Panc1 (cell line): ENCODE measurements at regions not wholly inside any gene's neighbourhood (a gene's known extent, or its start where the extent isn't known, plus 50 kb on each side); places are given as distances from the start of the nearest gene placed in this dataset. TPM values are rescaled to one million over a fixed set of nuclear protein-coding genes. Genes with fewer than 3 reads are reported as not detected.

Experiments
- ATAC-seq: fragments of 200-7000 bp; cut with Tn5 transposase; 2 replicates; pipeline ENCODE4 v1.9.1; 2020; ENCODE audit warnings: mild to moderate bottlenecking, moderate library complexity
- BruUV-seq: library from RNA; stranded (reverse); fragments of 400-500 nt; replicated peaks from 2 replicates; lab custom pipeline; 2021; lab: Mats Ljungman, UMichigan
- CTCF ChIA-PET: fragments of 300-600 bp; sonication (Branson Sonifier 250); formaldehyde crosslinking; loops from one replicate; lab custom pipeline; 2022; ENCODE audit warnings: antibody characterized with exemption; lab: Charles Lee
- POLR2A ChIA-PET: fragments of 300-600 bp; sonication (Branson Sonifier 250); formaldehyde crosslinking; loops from one replicate; lab custom pipeline; 2022; ENCODE audit warnings: antibody characterized with exemption; lab: Charles Lee
- DNase-seq: peaks from one replicate; pipeline ENCODE4 v3.0.0-alpha.2; 2010; ENCODE audit warnings: low read depth, low spot score
- H3K27ac ChIP-seq: 2 replicates; pipeline ENCODE4 v1.5.1; 2011; ENCODE audit warnings: mild to moderate bottlenecking, low read length, inconsistent platforms
- H3K27me3 ChIP-seq: fragments of 200-500 bp; sonication (Bioruptor generic); 2 replicates; pipeline ENCODE4 v1.6.0; 2014; ENCODE audit warnings: low read length, inconsistent platforms; ENCODE audit not compliant: control insufficient read depth, insufficient read depth
- H3K36me3 ChIP-seq: fragments of 200-500 bp; sonication (Bioruptor generic); 2 replicates; pipeline ENCODE4 v1.5.1; 2014; ENCODE audit warnings: inconsistent platforms, mild to moderate bottlenecking, low read length, moderate library complexity; ENCODE audit not compliant: control insufficient read depth, insufficient read depth
- H3K4me1 ChIP-seq: 2 replicates; pipeline ENCODE4 v1.5.1; 2011; ENCODE audit warnings: inconsistent platforms, mild to moderate bottlenecking, low read length, moderate library complexity; ENCODE audit not compliant: control insufficient read depth, insufficient read depth
- H3K4me3 ChIP-seq, 2 experiments: 2 replicates each; pipeline ENCODE4 v1.5.1; 2011 to 2012; ENCODE audit warnings: low read depth in 2 of 2, low read length in 2 of 2, mild to moderate bottlenecking in 2 of 2, inconsistent platforms in 1 of 2, moderate library complexity in 1 of 2
- H3K9me3 ChIP-seq: fragments of 200-500 bp; sonication (Bioruptor generic); 2 replicates; pipeline ENCODE4 v1.5.1; 2014; ENCODE audit warnings: low read depth, mild to moderate bottlenecking, inconsistent platforms, low read length, moderate library complexity; ENCODE audit not compliant: control insufficient read depth, insufficient read depth
- POLR2AphosphoS5 ChIP-seq: IDR thresholded peaks from 2 replicates; pipeline ENCODE4 v1.6.1; 2012; ENCODE audit warnings: mild to moderate bottlenecking, low read depth, low read length, moderate library complexity
- SIN3A ChIP-seq: IDR thresholded peaks from 2 replicates; pipeline ENCODE4 v1.6.1; 2012; ENCODE audit warnings: low read depth, mild to moderate bottlenecking, low read length, moderate library complexity, borderline replicate concordance; ENCODE audit not compliant: insufficient read depth
- TCF7L2 ChIP-seq: IDR thresholded peaks from 2 replicates; pipeline ENCODE4 v1.6.1; 2011; ENCODE audit warnings: mild to moderate bottlenecking, low read depth, low read length, inconsistent platforms
- in situ Hi-C: cut with HindIII; loops from 2 replicates; pipeline ENCODE4 v1.10.0; 2016; ENCODE audit warnings: low sequenced_read_pairs, low pct_unique_long_range_greater_than_20kb
- intact Hi-C: fragments of 100-400 bp; cut with micrococcal nuclease; formaldehyde crosslinking; loops from one replicate; pipeline ENCODE4 v1.10.0; 2022; ENCODE audit not compliant: unreplicated experiment
- microRNA-seq: library from miRNA; unstranded; fragments of <30 nt; microRNA quantifications from one replicate; pipeline ENCODE4 v1.1.0, GENCODE V29; 2020; ENCODE audit not compliant: unreplicated experiment
- TF ChIP-seq, protein P1 (sequence below): fragments of 450-650 bp; IDR thresholded peaks from 2 replicates; pipeline ENCODE4 v1.5.1; 2017; ENCODE audit warnings: mild to moderate bottlenecking
- TF ChIP-seq, protein P2 (sequence below), 2 experiments: IDR thresholded peaks; 2 replicates each; pipeline ENCODE4 v1.6.1; 2011 to 2012; ENCODE audit warnings: low read depth in 2 of 2, control low read depth in 1 of 2, low read length in 1 of 2, mild to moderate bottlenecking in 1 of 2, moderate library complexity in 1 of 2; ENCODE audit not compliant: insufficient read depth in 1 of 2

DNA sequence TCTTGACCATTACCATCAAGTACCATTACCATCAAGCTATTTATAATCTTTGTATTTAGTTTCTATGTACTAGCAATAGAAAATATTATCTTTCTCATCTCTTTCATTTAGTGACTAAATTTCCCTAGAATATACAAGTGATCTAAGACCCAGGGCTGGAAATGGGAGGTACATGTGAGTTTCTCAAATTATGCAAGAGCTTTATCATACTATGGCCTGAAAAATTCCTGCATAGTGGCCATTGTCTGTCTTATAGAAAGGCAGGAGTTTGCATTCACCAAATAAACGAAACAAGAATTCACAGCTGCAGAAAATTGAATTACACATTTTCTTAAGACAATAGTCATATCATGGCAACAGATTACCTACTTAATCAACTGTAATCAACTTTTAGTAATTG, 50.7 kb upstream of the HDAC9 start:
- Histone ChIP-seq H3K4me3 (no peak overlapping the region), H3K36me3 (no peaks in the 10 kb centered on the region), H3K9me3 (no peaks in the 10 kb centered on the region), H3K27ac (no peak overlapping the region), H3K27me3 (no peaks in the 10 kb centered on the region), H3K4me1 (no peaks in the 10 kb centered on the region)
- CTCF ChIA-PET = no interaction called here
- DNase-seq = no peak
- no peak for ATAC-seq
- in situ Hi-C loops (no loop called here), intact Hi-C loops (no loop called here)
- no peak for TF ChIP-seq SIN3A
- TF ChIP-seq, protein P1, sequence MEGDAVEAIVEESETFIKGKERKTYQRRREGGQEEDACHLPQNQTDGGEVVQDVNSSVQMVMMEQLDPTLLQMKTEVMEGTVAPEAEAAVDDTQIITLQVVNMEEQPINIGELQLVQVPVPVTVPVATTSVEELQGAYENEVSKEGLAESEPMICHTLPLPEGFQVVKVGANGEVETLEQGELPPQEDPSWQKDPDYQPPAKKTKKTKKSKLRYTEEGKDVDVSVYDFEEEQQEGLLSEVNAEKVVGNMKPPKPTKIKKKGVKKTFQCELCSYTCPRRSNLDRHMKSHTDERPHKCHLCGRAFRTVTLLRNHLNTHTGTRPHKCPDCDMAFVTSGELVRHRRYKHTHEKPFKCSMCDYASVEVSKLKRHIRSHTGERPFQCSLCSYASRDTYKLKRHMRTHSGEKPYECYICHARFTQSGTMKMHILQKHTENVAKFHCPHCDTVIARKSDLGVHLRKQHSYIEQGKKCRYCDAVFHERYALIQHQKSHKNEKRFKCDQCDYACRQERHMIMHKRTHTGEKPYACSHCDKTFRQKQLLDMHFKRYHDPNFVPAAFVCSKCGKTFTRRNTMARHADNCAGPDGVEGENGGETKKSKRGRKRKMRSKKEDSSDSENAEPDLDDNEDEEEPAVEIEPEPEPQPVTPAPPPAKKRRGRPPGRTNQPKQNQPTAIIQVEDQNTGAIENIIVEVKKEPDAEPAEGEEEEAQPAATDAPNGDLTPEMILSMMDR = no peak
- no peak for TF ChIP-seq TCF7L2
- TF ChIP-seq, protein P2, sequence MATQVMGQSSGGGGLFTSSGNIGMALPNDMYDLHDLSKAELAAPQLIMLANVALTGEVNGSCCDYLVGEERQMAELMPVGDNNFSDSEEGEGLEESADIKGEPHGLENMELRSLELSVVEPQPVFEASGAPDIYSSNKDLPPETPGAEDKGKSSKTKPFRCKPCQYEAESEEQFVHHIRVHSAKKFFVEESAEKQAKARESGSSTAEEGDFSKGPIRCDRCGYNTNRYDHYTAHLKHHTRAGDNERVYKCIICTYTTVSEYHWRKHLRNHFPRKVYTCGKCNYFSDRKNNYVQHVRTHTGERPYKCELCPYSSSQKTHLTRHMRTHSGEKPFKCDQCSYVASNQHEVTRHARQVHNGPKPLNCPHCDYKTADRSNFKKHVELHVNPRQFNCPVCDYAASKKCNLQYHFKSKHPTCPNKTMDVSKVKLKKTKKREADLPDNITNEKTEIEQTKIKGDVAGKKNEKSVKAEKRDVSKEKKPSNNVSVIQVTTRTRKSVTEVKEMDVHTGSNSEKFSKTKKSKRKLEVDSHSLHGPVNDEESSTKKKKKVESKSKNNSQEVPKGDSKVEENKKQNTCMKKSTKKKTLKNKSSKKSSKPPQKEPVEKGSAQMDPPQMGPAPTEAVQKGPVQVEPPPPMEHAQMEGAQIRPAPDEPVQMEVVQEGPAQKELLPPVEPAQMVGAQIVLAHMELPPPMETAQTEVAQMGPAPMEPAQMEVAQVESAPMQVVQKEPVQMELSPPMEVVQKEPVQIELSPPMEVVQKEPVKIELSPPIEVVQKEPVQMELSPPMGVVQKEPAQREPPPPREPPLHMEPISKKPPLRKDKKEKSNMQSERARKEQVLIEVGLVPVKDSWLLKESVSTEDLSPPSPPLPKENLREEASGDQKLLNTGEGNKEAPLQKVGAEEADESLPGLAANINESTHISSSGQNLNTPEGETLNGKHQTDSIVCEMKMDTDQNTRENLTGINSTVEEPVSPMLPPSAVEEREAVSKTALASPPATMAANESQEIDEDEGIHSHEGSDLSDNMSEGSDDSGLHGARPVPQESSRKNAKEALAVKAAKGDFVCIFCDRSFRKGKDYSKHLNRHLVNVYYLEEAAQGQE (IDR thresholded peaks at IDR 0.05; ENCODE audit: insufficient read depth in 1 of 2, low read depth in 2 of 2, low read length in 1 of 2) = no peak
- no peak for TF ChIP-seq POLR2AphosphoS5
- no TSS peak for BruUV-seq
- POLR2A ChIA-PET = no interaction called here

DNA sequence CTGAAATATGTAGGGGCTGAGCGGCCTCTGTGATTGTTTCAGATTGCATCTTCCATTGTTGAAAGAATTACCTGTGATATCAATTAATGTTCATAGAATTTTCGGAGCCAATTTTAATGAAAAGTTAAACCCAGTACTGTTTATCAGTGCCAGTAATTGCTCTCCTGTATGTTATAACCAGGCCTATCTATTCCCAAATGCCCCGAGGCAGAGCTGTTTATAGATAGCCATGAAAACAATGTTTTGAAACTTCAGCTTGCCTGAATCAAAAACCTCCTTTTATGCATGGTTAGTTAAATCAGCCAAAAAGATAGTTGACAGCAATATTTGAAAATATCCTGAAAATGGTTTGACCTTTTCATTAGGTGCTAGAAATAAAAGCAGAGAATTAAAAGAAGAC, 50.1 kb upstream of the HDAC9 start:
- in situ Hi-C loops = no loop called here
- intact Hi-C loops = no loop called here
- Histone ChIP-seq H3K4me1 (no peaks in the 10 kb centered on the region), H3K4me3 (no peak overlapping the region), H3K36me3 (no peaks in the 10 kb centered on the region), H3K27me3 (no peaks in the 10 kb centered on the region), H3K27ac (no peak overlapping the region), H3K9me3 (no peaks in the 10 kb centered on the region)
- no TSS peak for BruUV-seq
- ATAC-seq = no peak
- ChIA-PET POLR2A (no interaction called here), CTCF (no interaction called here)
- no peak for DNase-seq
- TF ChIP-seq POLR2AphosphoS5 = no peak
- TF ChIP-seq, protein P2 (IDR thresholded peaks at IDR 0.05; ENCODE audit: insufficient read depth in 1 of 2, low read depth in 2 of 2, low read length in 1 of 2) = no peak
- no peak for TF ChIP-seq SIN3A
- TF ChIP-seq, protein P1 = no peak
- TF ChIP-seq TCF7L2 = no peak

Small RNAs in the stretch of these regions (microRNA-seq; reads per million reads assigned to microRNA genes)
- gene MIR1302-6 = not detected
